ENCODE measurements at regions not wholly inside any gene's neighbourhood (a gene's known extent, or its start where the extent isn't known, plus 50 kb on each side); places are given as distances from the start of the nearest gene placed in this dataset.

DNA sequence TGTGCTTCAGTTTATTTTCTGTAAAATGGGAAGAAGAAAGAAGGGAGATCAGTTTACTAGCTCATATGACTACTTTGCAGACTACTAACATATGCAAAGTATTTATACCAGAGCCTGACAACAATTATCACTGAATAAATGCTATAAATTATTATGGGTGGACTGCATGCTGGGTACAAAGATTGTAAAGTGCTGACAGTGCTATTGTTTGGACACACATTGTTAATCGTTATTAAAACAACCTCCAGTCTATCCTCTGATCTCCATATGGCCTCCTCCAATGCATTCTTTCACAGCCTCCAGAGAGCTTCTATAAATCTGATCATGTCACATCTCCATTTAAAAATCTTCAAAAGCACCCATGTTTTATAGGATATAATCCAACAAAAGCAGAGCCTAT is 90.1 kb upstream of the HS3ST1 start:
- TF ChIP-seq, protein P1, sequence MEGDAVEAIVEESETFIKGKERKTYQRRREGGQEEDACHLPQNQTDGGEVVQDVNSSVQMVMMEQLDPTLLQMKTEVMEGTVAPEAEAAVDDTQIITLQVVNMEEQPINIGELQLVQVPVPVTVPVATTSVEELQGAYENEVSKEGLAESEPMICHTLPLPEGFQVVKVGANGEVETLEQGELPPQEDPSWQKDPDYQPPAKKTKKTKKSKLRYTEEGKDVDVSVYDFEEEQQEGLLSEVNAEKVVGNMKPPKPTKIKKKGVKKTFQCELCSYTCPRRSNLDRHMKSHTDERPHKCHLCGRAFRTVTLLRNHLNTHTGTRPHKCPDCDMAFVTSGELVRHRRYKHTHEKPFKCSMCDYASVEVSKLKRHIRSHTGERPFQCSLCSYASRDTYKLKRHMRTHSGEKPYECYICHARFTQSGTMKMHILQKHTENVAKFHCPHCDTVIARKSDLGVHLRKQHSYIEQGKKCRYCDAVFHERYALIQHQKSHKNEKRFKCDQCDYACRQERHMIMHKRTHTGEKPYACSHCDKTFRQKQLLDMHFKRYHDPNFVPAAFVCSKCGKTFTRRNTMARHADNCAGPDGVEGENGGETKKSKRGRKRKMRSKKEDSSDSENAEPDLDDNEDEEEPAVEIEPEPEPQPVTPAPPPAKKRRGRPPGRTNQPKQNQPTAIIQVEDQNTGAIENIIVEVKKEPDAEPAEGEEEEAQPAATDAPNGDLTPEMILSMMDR (IDR thresholded peaks at IDR 0.05): no peak
- TF ChIP-seq POLR2AphosphoS5 (IDR thresholded peaks at IDR 0.05): no peak
- no peak for TF ChIP-seq EP300 (IDR thresholded peaks at IDR 0.05)
- no peak for TF ChIP-seq POLR2A (IDR thresholded peaks at IDR 0.05)
- no peak for ATAC-seq (ENCODE audit: low FRiP score in 2 of 2)
- H3K4me1 ChIP-seq: no peaks in the 10 kb centered on the region
- H3K27me3 ChIP-seq: no peaks in the 10 kb centered on the region
- no peak overlapping the region for H3K27ac ChIP-seq
- 53 to 72% methylated on average over 1 of the region's 1 CpG for WGBS, 2 donors
- H3K36me3 ChIP-seq: no peaks in the 10 kb centered on the region
- H3K9me3 ChIP-seq: no peaks in the 10 kb centered on the region
- no peak for DNase-seq
- H3K4me3 ChIP-seq: no peak overlapping the region

DNA sequence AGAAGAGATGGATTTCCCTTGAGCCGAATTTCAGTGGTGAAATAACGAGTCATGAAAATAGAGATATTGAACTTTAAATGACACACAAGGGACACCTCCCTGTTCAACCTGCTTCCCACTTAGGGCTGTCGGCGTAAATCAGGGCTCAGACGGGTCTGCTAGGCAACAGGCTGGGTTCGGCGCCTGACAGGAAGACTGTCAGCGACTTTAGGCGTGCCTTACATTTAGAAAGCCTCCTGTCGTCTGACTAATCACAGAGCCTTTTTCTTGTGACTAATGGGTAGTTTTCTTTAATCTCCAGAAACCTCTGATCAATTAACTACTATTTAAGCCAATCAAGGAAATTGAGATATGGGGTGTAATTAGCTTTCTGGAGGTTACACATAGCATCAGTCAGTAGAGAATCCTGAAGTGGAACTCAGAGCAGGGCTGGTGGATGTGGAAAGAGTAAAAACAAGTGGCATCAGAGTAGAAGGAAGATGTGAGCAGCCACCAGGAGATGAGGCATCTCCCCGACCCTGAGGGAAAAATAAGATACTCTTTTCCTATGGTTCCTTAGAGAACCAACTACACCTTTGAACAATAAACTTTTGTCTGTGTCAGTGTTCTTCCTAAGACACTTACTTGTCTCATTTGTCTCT is 86.2 kb upstream of the HS3ST1 start:
- Histone ChIP-seq H3K27me3 (no peaks in the 10 kb centered on the region), H3K4me3 (no peak overlapping the region), H3K27ac (no peak overlapping the region), H3K36me3 (no peaks in the 10 kb centered on the region), H3K9me3 (no peaks in the 10 kb centered on the region), H3K4me1 (no peaks in the 10 kb centered on the region)
- no peak for DNase-seq
- ATAC-seq (ENCODE audit: low FRiP score in 2 of 2): no peak
- no peak for TF ChIP-seq POLR2A (IDR thresholded peaks at IDR 0.05)
- TF ChIP-seq, protein P1 (IDR thresholded peaks at IDR 0.05): no peak
- TF ChIP-seq EP300 (IDR thresholded peaks at IDR 0.05): no peak
- no peak for TF ChIP-seq POLR2AphosphoS5 (IDR thresholded peaks at IDR 0.05)
- WGBS, 2 donors: 69 to 73% methylated on average over 11 of the region's 11 CpGs

DNA sequence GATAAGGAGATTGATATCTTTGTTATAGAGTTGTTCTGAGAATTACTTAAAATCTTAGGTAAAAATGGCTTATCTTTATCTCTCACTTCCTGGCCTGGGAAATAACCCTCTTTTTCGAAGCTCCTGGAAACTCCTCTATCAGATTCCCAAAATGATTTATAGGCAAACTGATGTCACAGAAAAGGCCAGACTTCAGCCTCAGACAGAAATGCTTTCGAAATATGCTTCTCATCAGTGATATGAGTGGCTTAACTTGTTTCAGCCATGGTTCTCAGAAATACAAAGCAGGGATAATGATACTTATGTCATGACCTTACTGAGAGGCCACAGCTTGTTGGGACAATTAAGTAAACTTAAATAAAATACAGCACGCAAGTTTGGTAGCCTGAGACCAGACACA is 85.3 kb upstream of the HS3ST1 start:
- 68 to 71% methylated on average over 3 of the region's 3 CpGs for WGBS, 2 donors
- no peak for DNase-seq
- H3K36me3 ChIP-seq: no peaks in the 10 kb centered on the region
- no peak overlapping the region for H3K4me3 ChIP-seq
- TF ChIP-seq POLR2A (IDR thresholded peaks at IDR 0.05): no peak
- no peak for TF ChIP-seq EP300 (IDR thresholded peaks at IDR 0.05)
- TF ChIP-seq POLR2AphosphoS5 (IDR thresholded peaks at IDR 0.05): no peak
- TF ChIP-seq, protein P1 (IDR thresholded peaks at IDR 0.05): no peak
- H3K27ac ChIP-seq: no peak overlapping the region
- ATAC-seq (ENCODE audit: low FRiP score in 2 of 2): no peak
- no peaks in the 10 kb centered on the region for H3K4me1 ChIP-seq
- H3K9me3 ChIP-seq: no peaks in the 10 kb centered on the region
- H3K27me3 ChIP-seq: no peaks in the 10 kb centered on the region

DNA sequence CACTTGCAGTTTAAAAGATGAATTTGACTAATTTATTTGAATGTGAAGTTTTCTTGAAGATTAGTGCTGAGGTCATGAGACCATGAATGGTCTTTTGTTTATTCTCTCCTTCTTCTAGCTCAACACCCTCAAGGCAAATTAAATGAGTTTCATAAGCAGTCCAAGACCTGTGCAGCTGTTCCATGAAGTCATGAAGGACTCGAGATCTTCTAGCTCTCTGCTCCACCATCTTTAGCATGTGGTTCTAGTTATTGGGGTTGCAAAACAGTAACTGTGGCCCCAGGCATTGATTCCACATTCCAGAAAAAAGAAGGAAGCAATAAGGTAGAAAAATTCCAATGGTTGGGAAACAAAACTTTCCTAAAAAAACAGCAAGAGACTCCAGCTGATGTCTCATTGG is 84.2 kb upstream of the HS3ST1 start:
- Histone ChIP-seq H3K27ac (no peak overlapping the region), H3K36me3 (no peaks in the 10 kb centered on the region), H3K4me1 (no peaks in the 10 kb centered on the region), H3K9me3 (no peaks in the 10 kb centered on the region), H3K27me3 (no peaks in the 10 kb centered on the region), H3K4me3 (no peak overlapping the region)
- DNase-seq (no peak), ATAC-seq (ENCODE audit: low FRiP score in 2 of 2) (no peak)
- 74 to 95% methylated on average over 1 of the region's 1 CpG for WGBS, 2 donors
- TF ChIP-seq, protein P1 (IDR thresholded peaks at IDR 0.05): no peak
- TF ChIP-seq EP300 (IDR thresholded peaks at IDR 0.05): no peak
- TF ChIP-seq POLR2AphosphoS5 (IDR thresholded peaks at IDR 0.05): no peak
- no peak for TF ChIP-seq POLR2A (IDR thresholded peaks at IDR 0.05)

DNA sequence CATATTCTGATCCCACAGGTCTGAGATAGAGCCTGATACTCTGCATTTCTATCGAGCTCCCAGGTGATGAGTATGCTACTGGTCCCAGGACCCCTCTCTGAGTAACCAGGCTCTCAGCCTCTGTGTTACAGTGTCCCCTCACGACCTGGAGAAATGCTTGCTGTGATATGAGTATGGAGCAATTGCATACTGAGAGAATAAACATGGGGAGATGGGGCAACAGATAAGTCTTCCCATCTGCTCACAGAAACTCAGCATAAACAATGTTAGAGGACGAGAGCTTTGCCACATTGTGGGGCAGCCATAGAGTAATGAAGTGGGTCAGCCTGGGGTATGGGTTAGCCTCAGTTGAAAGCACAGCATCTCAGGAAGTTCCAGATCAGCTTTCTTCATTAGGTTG is 82.6 kb upstream of the HS3ST1 start:
- WGBS, 2 donors: 75 to 80% methylated on average over 3 of the region's 3 CpGs
- H3K9me3 ChIP-seq: no peaks in the 10 kb centered on the region
- DNase-seq (no peak), ATAC-seq (ENCODE audit: low FRiP score in 2 of 2) (no peak)
- no peaks in the 10 kb centered on the region for H3K27me3 ChIP-seq
- no peaks in the 10 kb centered on the region for H3K4me1 ChIP-seq
- H3K4me3 ChIP-seq: no peak overlapping the region
- H3K36me3 ChIP-seq: no peaks in the 10 kb centered on the region
- TF ChIP-seq EP300 (IDR thresholded peaks at IDR 0.05) (no peak), POLR2AphosphoS5 (IDR thresholded peaks at IDR 0.05) (no peak), POLR2A (IDR thresholded peaks at IDR 0.05) (no peak)
- TF ChIP-seq, protein P1 (IDR thresholded peaks at IDR 0.05): no peak
- no peak overlapping the region for H3K27ac ChIP-seq
